Psoas muscle (tissue), 7 donors: ENCODE measurements at regions not wholly inside any gene's neighbourhood (a gene's known extent, or its start where the extent isn't known, plus 50 kb on each side); places are given as distances from the start of the nearest gene placed in this dataset.

Experiments used
- ATAC-seq, 4 donors: fragments of 200-7000 bp; cut with Tn5 transposase; one replicate each; pipeline ENCODE4 v1.9.1; 2020; ENCODE audit warnings: moderate library complexity in 3 of 4, mild to moderate bottlenecking in 2 of 4
- DNase-seq, 2 donors: peaks; one replicate each; pipeline ENCODE4 v3.0.0-alpha.2; 2020
- H3K27ac ChIP-seq: fragments of 200-600 bp; one replicate; pipeline ENCODE4 v1.8.0; 2022
- H3K27me3 ChIP-seq, 3 donors: fragments of 200-600 bp in 1 of 3; one replicate each; pipeline versions ENCODE4 v1.6.1 to v1.8.0; 2013 to 2022; ENCODE audit warnings: low read length in 2 of 3, mild to moderate bottlenecking in 2 of 3, moderate library complexity in 1 of 3; ENCODE audit not compliant: insufficient read depth in 3 of 3
- H3K36me3 ChIP-seq, 2 donors: fragments of 200-600 bp in 1 of 2; one replicate each; pipeline versions ENCODE4 v1.6.1 to v1.8.0; 2013 to 2022; ENCODE audit warnings: low read depth in 1 of 2, mild to moderate bottlenecking in 1 of 2, moderate library complexity in 1 of 2; ENCODE audit not compliant: insufficient read depth in 1 of 2
- H3K4me1 ChIP-seq: fragments of 200-600 bp; one replicate; pipeline ENCODE4 v1.8.0; 2022
- H3K4me3 ChIP-seq: fragments of 200-600 bp; one replicate; pipeline ENCODE4 v1.8.0; 2022; ENCODE audit warnings: mild to moderate bottlenecking
- H3K9me3 ChIP-seq: fragments of 200-600 bp; one replicate; pipeline ENCODE4 v1.8.0; 2022
- CTCF ChIP-seq: fragments of 200-600 bp; IDR thresholded peaks from one replicate; pipeline ENCODE4 v1.8.0; 2022; ENCODE audit warnings: antibody characterized with exemption
- WGBS, 3 donors: extraction: QIAGEN DNeasy Blood & Tissue Kit; methylation state at CpG; one replicate each; pipeline versions ENCODE4 v1.1.6 to v1.1.7; 2013; 5-methylcytosine and 5-hydroxymethylcytosine counted together
- intact Hi-C, 2 donors: fragments of 100-400 bp; cut with DNase I; formaldehyde crosslinking; loops; one replicate each; pipeline versions ENCODE4 v1.11.0 to v1.14.2; 2022
- donor health status: healthy with polysubstance abuse.
- donor health status: DM: no; HTN: no; CAD: no; lungs with moderate emphysema.
- donor health status: Bipolar disorder and iron deficiency.
- donor health status: healthy.
- donor health status: DM: yes; HTN: yes; CAD: no.
- donor health status: DM: no; HTN: no; CAD: no.
- donor health status: DM: yes; HTN: yes; CAD: no.

- WGBS, 3 donors, result 79 to 89% (median 87%) methylated on average over 1 of the region's 1 CpG
- ATAC-seq (no peak), DNase-seq (no peak)
- no peaks in the 10 kb centered on the region for H3K36me3 ChIP-seq
- H3K9me3 ChIP-seq, result no peaks in the 10 kb centered on the region
- no peaks in the 10 kb centered on the region for H3K27me3 ChIP-seq
- no peaks in the 10 kb centered on the region for H3K4me1 ChIP-seq
- no peak overlapping the region for H3K4me3 ChIP-seq
- TF ChIP-seq CTCF, result no peak
- no peak overlapping the region for H3K27ac ChIP-seq
- intact Hi-C loops, result no loop called here
Measured at GRCh38 chr17:14417336-14417735, 116.5 kb downstream of the HS3ST3B1 start.

- Histone ChIP-seq H3K4me1 (no peaks in the 10 kb centered on the region), H3K9me3 (no peaks in the 10 kb centered on the region), H3K4me3 (no peak overlapping the region), H3K27ac (no peak overlapping the region), H3K36me3 (no peaks in the 10 kb centered on the region), H3K27me3 (no peaks in the 10 kb centered on the region)
- no peak for TF ChIP-seq CTCF
- DNase-seq (no peak), ATAC-seq (no peak)
- WGBS, 3 donors, result 72 to 94% (median 80%) methylated on average over 1 of the region's 1 CpG
- intact Hi-C loops, result no loop called here
Measured at GRCh38 chr17:14409292-14409691, 108.4 kb downstream of the HS3ST3B1 start.

GRCh38 chr17:14407541-14407940 lies 106.7 kb downstream of the HS3ST3B1 start:
- intact Hi-C loops, result no loop called here
- WGBS, 3 donors, result 71 to 75% (median 73%) methylated on average over 2 of the region's 2 CpGs
- no peaks in the 10 kb centered on the region for H3K9me3 ChIP-seq
- no peak for TF ChIP-seq CTCF
- no peaks in the 10 kb centered on the region for H3K27me3 ChIP-seq
- no peaks in the 10 kb centered on the region for H3K36me3 ChIP-seq
- ATAC-seq (no peak), DNase-seq (no peak)
- H3K27ac ChIP-seq, result no peak overlapping the region
- H3K4me3 ChIP-seq, result no peak overlapping the region
- H3K4me1 ChIP-seq, result no peaks in the 10 kb centered on the region

- no peak for TF ChIP-seq CTCF
- no peak for DNase-seq
- intact Hi-C loops, result no loop called here
- Histone ChIP-seq H3K4me3 (no peak overlapping the region), H3K27ac (no peak overlapping the region), H3K27me3 (no peaks in the 10 kb centered on the region), H3K36me3 (no peaks in the 10 kb centered on the region), H3K4me1 (no peaks in the 10 kb centered on the region), H3K9me3 (no peaks in the 10 kb centered on the region)
- 82 to 84% (median 83%) methylated on average over 4 of the region's 4 CpGs for WGBS, 3 donors
- no peak for ATAC-seq
Measured at GRCh38 chr17:14405189-14405588, 104.3 kb downstream of the HS3ST3B1 start.
